ENCODE measurements at regions not wholly inside any gene's neighbourhood (a gene's known extent, or its start where the extent isn't known, plus 50 kb on each side); places are given as distances from the start of the nearest gene placed in this dataset.

- TF ChIP-seq, protein P1, sequence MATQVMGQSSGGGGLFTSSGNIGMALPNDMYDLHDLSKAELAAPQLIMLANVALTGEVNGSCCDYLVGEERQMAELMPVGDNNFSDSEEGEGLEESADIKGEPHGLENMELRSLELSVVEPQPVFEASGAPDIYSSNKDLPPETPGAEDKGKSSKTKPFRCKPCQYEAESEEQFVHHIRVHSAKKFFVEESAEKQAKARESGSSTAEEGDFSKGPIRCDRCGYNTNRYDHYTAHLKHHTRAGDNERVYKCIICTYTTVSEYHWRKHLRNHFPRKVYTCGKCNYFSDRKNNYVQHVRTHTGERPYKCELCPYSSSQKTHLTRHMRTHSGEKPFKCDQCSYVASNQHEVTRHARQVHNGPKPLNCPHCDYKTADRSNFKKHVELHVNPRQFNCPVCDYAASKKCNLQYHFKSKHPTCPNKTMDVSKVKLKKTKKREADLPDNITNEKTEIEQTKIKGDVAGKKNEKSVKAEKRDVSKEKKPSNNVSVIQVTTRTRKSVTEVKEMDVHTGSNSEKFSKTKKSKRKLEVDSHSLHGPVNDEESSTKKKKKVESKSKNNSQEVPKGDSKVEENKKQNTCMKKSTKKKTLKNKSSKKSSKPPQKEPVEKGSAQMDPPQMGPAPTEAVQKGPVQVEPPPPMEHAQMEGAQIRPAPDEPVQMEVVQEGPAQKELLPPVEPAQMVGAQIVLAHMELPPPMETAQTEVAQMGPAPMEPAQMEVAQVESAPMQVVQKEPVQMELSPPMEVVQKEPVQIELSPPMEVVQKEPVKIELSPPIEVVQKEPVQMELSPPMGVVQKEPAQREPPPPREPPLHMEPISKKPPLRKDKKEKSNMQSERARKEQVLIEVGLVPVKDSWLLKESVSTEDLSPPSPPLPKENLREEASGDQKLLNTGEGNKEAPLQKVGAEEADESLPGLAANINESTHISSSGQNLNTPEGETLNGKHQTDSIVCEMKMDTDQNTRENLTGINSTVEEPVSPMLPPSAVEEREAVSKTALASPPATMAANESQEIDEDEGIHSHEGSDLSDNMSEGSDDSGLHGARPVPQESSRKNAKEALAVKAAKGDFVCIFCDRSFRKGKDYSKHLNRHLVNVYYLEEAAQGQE (IDR thresholded peaks at IDR 0.05; ENCODE audit: insufficient read depth in 1 of 2, low read depth in 2 of 2, low read length in 2 of 2), result no peak
- TF ChIP-seq POLR2AphosphoS5 (IDR thresholded peaks at IDR 0.05; ENCODE audit: low read depth, low read length), result no peak
- no peak for TF ChIP-seq TAF1 (IDR thresholded peaks at IDR 0.05; ENCODE audit: borderline replicate concordance, insufficient read depth, low read length)
- no peak for TF ChIP-seq SIN3A (IDR thresholded peaks at IDR 0.05; ENCODE audit: borderline replicate concordance, insufficient read depth, low read length)
- no peak for TF ChIP-seq FOXP2 (optimal IDR thresholded peaks at IDR 0.05; ENCODE audit: borderline replicate concordance, extremely low read depth, extremely low read length, insufficient read depth)
Observed at GRCh38 chr6:14751645-14752175, 494.2 kb upstream of the JARID2 start.
